ENCODE measurements at regions not wholly inside any gene's neighbourhood (a gene's known extent, or its start where the extent isn't known, plus 50 kb on each side); places are given as distances from the start of the nearest gene placed in this dataset.

GRCh38 chr3:157586293-157586692, 83.1 kb upstream of the VEPH1 start:
- TF ChIP-seq CTCF (IDR thresholded peaks at IDR 0.05) (no peak), POLR2A (IDR thresholded peaks at IDR 0.05) (no peak)

Data from prostate gland (tissue), 2 donors.